Keratinocyte (primary cell): ENCODE measurements at regions not wholly inside any gene's neighbourhood (a gene's known extent, or its start where the extent isn't known, plus 50 kb on each side); places are given as distances from the start of the nearest gene placed in this dataset.

ENCODE experiments used
- DNase-seq: peaks from one replicate; pipeline ENCODE4 v3.0.0-alpha.2; 2011; ENCODE audit warnings: low read depth, missing footprints, low spot score
- FAIRE-seq: peaks from 2 replicates; lab custom pipeline; 2011; peaks lifted over from hg19 to GRCh38; lab: Jason Lieb, UNC
- H2AFZ ChIP-seq: 2 replicates; pipeline ENCODE4 v1.6.0; 2012; ENCODE audit warnings: low read length, control low read depth, inconsistent platforms; ENCODE audit not compliant: control insufficient read depth
- H3K27ac ChIP-seq: 2 replicates; pipeline ENCODE4 v1.5.1; 2011; ENCODE audit warnings: low read length; ENCODE audit not compliant: control insufficient read depth, insufficient read depth
- H3K27me3 ChIP-seq: 3 replicates; pipeline ENCODE4 v1.6.0; 2011; ENCODE audit warnings: low read length; ENCODE audit not compliant: control insufficient read depth, insufficient read depth; ENCODE audit errors: extremely low read depth
- H3K36me3 ChIP-seq, 2 experiments: 2 replicates in 1 of 2; 3 replicates in 1 of 2; pipeline ENCODE4 v1.5.1; 2011; ENCODE audit warnings: low read length in 2 of 2, mild to moderate bottlenecking in 1 of 2; ENCODE audit not compliant: control insufficient read depth in 2 of 2, insufficient read depth in 2 of 2; ENCODE audit errors: extremely low read depth in 1 of 2
- H3K4me1 ChIP-seq: 3 replicates; pipeline ENCODE4 v1.5.1; 2011; ENCODE audit warnings: low read length; ENCODE audit not compliant: control insufficient read depth, insufficient read depth; ENCODE audit errors: extremely low read depth
- H3K4me2 ChIP-seq: 3 replicates; pipeline ENCODE4 v1.6.0; 2011; ENCODE audit warnings: low read depth, low read length; ENCODE audit not compliant: control insufficient read depth, insufficient read depth; ENCODE audit errors: extremely low read depth
- H3K4me3 ChIP-seq, 3 experiments: fragments of 200-600 bp in 1 of 3; sonication (generic) in 1 of 3; 2 replicates in 2 of 3; 3 replicates in 1 of 3; pipeline ENCODE4 v1.5.1; 2011 to 2016; ENCODE audit warnings: low read length in 3 of 3, mild to moderate bottlenecking in 3 of 3, control low read depth in 2 of 3, inconsistent platforms in 1 of 3, low read depth in 1 of 3, mixed read lengths in 1 of 3, mixed run types in 1 of 3, moderate library complexity in 1 of 3; ENCODE audit not compliant: control insufficient read depth in 2 of 3, insufficient read depth in 2 of 3; ENCODE audit errors: extremely low read depth in 1 of 3
- H3K79me2 ChIP-seq: 2 replicates; pipeline ENCODE4 v1.6.0; 2012; ENCODE audit warnings: low read length; ENCODE audit not compliant: control insufficient read depth, insufficient read depth
- H3K9ac ChIP-seq: 3 replicates; pipeline ENCODE4 v1.6.0; 2011; ENCODE audit warnings: low read length; ENCODE audit not compliant: control insufficient read depth, insufficient read depth; ENCODE audit errors: extremely low read depth
- H3K9me1 ChIP-seq: 3 replicates; pipeline ENCODE4 v1.6.0; 2011; ENCODE audit warnings: low read length; ENCODE audit not compliant: control insufficient read depth, insufficient read depth; ENCODE audit errors: extremely low read depth
- H3K9me3 ChIP-seq: 2 replicates; pipeline ENCODE4 v1.5.1; 2012; ENCODE audit warnings: low read depth, low read length; ENCODE audit not compliant: control insufficient read depth
- H4K20me1 ChIP-seq: 3 replicates; pipeline ENCODE4 v1.6.0; 2011; ENCODE audit warnings: low read length; ENCODE audit not compliant: control insufficient read depth, insufficient read depth; ENCODE audit errors: extremely low read depth
- CTCF ChIP-seq, 3 experiments: IDR thresholded peaks in 1 of 3; conservative IDR thresholded peaks in 1 of 3; optimal IDR thresholded peaks in 1 of 3; 2 replicates in 2 of 3; 3 replicates in 1 of 3; pipeline versions ENCODE3 to v1.5.1; 2011; ENCODE audit warnings: low read length in 3 of 3, mild to moderate bottlenecking in 3 of 3, moderate library complexity in 2 of 3, control low read depth in 1 of 3, inconsistent platforms in 1 of 3; ENCODE audit not compliant: insufficient read depth in 2 of 3; ENCODE audit errors: extremely low read depth in 1 of 3
- EZH2 ChIP-seq: IDR thresholded peaks from one replicate; pipeline ENCODE4 v1.6.1; 2012; ENCODE audit warnings: inconsistent platforms, mild to moderate bottlenecking, low read length, moderate library complexity
- dilution Hi-C: fragments of 300-500 bp; cut with MboI; formaldehyde crosslinking; loops from one replicate; pipeline ENCODE4 v1.7.0; 2020; ENCODE audit warnings: low sequenced_read_pairs; ENCODE audit not compliant: extremely low pct_ligation_motif_present

- Histone ChIP-seq H3K27me3 (no peaks in the 10 kb centered on the region), H3K4me3 (no peak overlapping the region), H3K9ac (no peak overlapping the region), H3K4me1 (peaks cover 8% of the 10 kb centered on the region), H3K27ac (no peak overlapping the region), H3K9me1 (no peaks in the 10 kb centered on the region), H3K4me2 (peak overlapping the region; percentile 47), H3K79me2 (no peaks in the 10 kb centered on the region), H2AFZ (peak overlapping the region; percentile 66), H4K20me1 (no peaks in the 10 kb centered on the region), H3K36me3 (no peaks in the 10 kb centered on the region), H3K9me3 (no peaks in the 10 kb centered on the region)
- dilution Hi-C loops: no loop called here
- FAIRE-seq (peak; percentile 71), DNase-seq (no peak)
- TF ChIP-seq CTCF (optimal IDR thresholded peaks at IDR 0.05 in 1 of 3, IDR thresholded peaks at IDR 0.05 in 1 of 3, conservative IDR thresholded peaks at IDR 0.05 in 1 of 3; ENCODE audit: extremely low read depth in 1 of 3, insufficient read depth in 2 of 3, low read length in 3 of 3) (no peak), EZH2 (no peak)
These were observed 152.7 kb downstream of the POLR2M start for GRCh38 chr15:57859130-57859685.

GRCh38 chr15:57861034-57861638 is 154.6 kb downstream of the POLR2M start:
- Histone ChIP-seq H3K4me3 (no peak overlapping the region), H3K9me3 (no peaks in the 10 kb centered on the region), H3K79me2 (no peaks in the 10 kb centered on the region), H3K4me2 (no peak overlapping the region), H3K27ac (no peak overlapping the region), H3K36me3 (no peaks in the 10 kb centered on the region), H3K9me1 (no peaks in the 10 kb centered on the region), H3K4me1 (peaks cover 8% of the 10 kb centered on the region), H3K27me3 (no peaks in the 10 kb centered on the region), H4K20me1 (no peaks in the 10 kb centered on the region), H2AFZ (no peak overlapping the region), H3K9ac (no peak overlapping the region)
- TF ChIP-seq EZH2 (no peak), CTCF (optimal IDR thresholded peaks at IDR 0.05 in 1 of 3, IDR thresholded peaks at IDR 0.05 in 1 of 3, conservative IDR thresholded peaks at IDR 0.05 in 1 of 3; ENCODE audit: extremely low read depth in 1 of 3, insufficient read depth in 2 of 3, low read length in 3 of 3) (peak in 2 of 3 experiments; percentile 52 to 64)
- DNase-seq (no peak), FAIRE-seq (peak; percentile 55)
- dilution Hi-C loops: no loop called here
